PC-9 (cell line): ENCODE measurements at regions not wholly inside any gene's neighbourhood (a gene's known extent, or its start where the extent isn't known, plus 50 kb on each side); places are given as distances from the start of the nearest gene placed in this dataset.

Experiments
- CTCF ChIP-seq: fragments of 200-600 bp; sonication (generic); conservative IDR thresholded peaks from 2 replicates; pipeline ENCODE4 v1.6.1; 2017; ENCODE audit warnings: mixed run types, antibody characterized with exemption, mild to moderate bottlenecking, moderate library complexity
- EZH2 ChIP-seq: fragments of 200-600 bp; sonication (generic); IDR thresholded peaks from 2 replicates; pipeline ENCODE4 v1.8.0; 2017; ENCODE audit warnings: antibody characterized with exemption, low read depth

- no peak for TF ChIP-seq CTCF
- TF ChIP-seq EZH2 = no peak
These were observed 476.0 kb upstream of the MKI67 start for GRCh38 chr10:128602183-128602582.
